ENCODE measurements at regions not wholly inside any gene's neighbourhood (a gene's known extent, or its start where the extent isn't known, plus 50 kb on each side); places are given as distances from the start of the nearest gene placed in this dataset.

DNA sequence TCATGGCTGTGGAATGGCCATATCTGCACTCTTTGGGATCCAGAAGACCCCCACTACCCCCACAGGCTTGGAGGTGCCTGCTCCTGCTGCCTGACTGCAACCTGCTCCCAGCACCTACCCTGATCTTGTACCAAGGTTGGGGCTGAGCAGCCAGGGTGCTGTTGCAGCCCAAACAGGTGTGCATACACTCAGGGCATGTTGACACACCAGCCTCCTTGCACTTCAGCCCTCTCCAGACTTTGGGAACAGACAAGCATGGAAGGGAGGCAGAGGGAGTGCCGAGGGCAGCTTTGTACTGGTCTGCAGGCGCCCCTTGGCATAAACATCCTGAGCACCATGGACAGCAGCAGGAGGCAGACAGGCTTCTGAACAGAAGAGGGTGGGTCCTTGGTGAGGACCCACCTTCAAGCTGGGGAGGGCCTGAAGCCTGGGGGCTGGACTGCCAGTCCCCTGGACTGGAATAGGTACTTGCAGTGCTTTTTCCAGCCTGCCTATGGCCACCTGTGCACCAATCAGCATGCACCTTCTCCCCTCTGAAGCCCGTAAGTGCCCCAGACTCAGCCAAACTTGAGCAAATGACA, 1675.8 kb downstream of the HACE1 start:
- H3K36me3 ChIP-seq, result no peaks in the 10 kb centered on the region
- no peaks in the 10 kb centered on the region for H3K4me1 ChIP-seq
- 61 to 75% (median 72%) methylated on average over 3 of the region's 3 CpGs for WGBS, 5 donors
- intact Hi-C loops (cut with DNase I; ENCODE audit: low total_unique reads), result no loop called here
- H3K27ac ChIP-seq, result no peak overlapping the region
- no peaks in the 10 kb centered on the region for H3K27me3 ChIP-seq
- H3K4me3 ChIP-seq, result no peak overlapping the region
- no peaks in the 10 kb centered on the region for H3K9me3 ChIP-seq
- DNase-seq, result no peak
- no peak for TF ChIP-seq EP300 (IDR thresholded peaks at IDR 0.05)
- TF ChIP-seq POLR2AphosphoS5 (IDR thresholded peaks at IDR 0.05), result no peak
- no peak for TF ChIP-seq POLR2A (IDR thresholded peaks at IDR 0.05)
- TF ChIP-seq, protein P1, sequence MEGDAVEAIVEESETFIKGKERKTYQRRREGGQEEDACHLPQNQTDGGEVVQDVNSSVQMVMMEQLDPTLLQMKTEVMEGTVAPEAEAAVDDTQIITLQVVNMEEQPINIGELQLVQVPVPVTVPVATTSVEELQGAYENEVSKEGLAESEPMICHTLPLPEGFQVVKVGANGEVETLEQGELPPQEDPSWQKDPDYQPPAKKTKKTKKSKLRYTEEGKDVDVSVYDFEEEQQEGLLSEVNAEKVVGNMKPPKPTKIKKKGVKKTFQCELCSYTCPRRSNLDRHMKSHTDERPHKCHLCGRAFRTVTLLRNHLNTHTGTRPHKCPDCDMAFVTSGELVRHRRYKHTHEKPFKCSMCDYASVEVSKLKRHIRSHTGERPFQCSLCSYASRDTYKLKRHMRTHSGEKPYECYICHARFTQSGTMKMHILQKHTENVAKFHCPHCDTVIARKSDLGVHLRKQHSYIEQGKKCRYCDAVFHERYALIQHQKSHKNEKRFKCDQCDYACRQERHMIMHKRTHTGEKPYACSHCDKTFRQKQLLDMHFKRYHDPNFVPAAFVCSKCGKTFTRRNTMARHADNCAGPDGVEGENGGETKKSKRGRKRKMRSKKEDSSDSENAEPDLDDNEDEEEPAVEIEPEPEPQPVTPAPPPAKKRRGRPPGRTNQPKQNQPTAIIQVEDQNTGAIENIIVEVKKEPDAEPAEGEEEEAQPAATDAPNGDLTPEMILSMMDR (IDR thresholded peaks at IDR 0.05), result no peak

DNA sequence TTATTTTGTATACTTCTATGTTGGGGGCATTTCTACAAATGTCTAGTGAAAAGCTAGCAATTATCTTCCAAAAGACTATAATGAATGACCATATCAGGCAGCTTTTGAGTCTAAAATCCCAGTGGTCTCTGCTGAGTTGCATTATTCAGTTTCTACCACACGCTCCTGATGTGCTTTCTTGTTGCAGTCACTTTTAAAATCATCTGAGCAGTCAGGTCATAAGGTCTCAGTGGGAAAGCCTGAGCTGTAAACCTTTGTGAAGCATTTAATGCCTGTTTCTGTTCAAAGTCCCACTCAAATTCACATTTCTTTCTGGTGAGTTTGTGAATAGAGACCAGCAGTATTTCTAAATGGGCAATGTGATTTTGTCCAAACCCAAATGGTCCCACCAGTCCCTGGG, 1681.5 kb downstream of the HACE1 start:
- 31 to 69% (median 66%) methylated on average over 1 of the region's 1 CpG for WGBS, 5 donors
- H3K4me3 ChIP-seq, result no peak overlapping the region
- intact Hi-C loops (cut with DNase I; ENCODE audit: low total_unique reads), result no loop called here

GRCh38 chr6:103177791-103178190, 1681.9 kb downstream of the HACE1 start:
- H3K4me3 ChIP-seq, result no peak overlapping the region
- no peaks in the 10 kb centered on the region for H3K27me3 ChIP-seq
- H3K4me1 ChIP-seq, result no peaks in the 10 kb centered on the region
- DNase-seq, result no peak
- no peak overlapping the region for H3K27ac ChIP-seq
- 0 to 84% (median 0%) methylated on average over 1 of the region's 1 CpG for WGBS, 5 donors
- TF ChIP-seq POLR2A (IDR thresholded peaks at IDR 0.05) (no peak), POLR2AphosphoS5 (IDR thresholded peaks at IDR 0.05) (no peak), EP300 (IDR thresholded peaks at IDR 0.05) (no peak)
- TF ChIP-seq, protein P1 (IDR thresholded peaks at IDR 0.05), result no peak
- intact Hi-C loops (cut with DNase I; ENCODE audit: low total_unique reads), result no loop called here
- no peaks in the 10 kb centered on the region for H3K36me3 ChIP-seq
- no peaks in the 10 kb centered on the region for H3K9me3 ChIP-seq

More for the DNA sequence above, 1681.5 kb downstream of the HACE1 start:
- H3K4me1 ChIP-seq, result no peaks in the 10 kb centered on the region
- TF ChIP-seq, protein P1 (IDR thresholded peaks at IDR 0.05), result no peak
- TF ChIP-seq POLR2A (IDR thresholded peaks at IDR 0.05) (no peak), POLR2AphosphoS5 (IDR thresholded peaks at IDR 0.05) (no peak), EP300 (IDR thresholded peaks at IDR 0.05) (no peak)
- H3K9me3 ChIP-seq, result no peaks in the 10 kb centered on the region
- no peaks in the 10 kb centered on the region for H3K36me3 ChIP-seq
- H3K27ac ChIP-seq, result no peak overlapping the region
- H3K27me3 ChIP-seq, result no peaks in the 10 kb centered on the region
- DNase-seq, result no peak

DNA sequence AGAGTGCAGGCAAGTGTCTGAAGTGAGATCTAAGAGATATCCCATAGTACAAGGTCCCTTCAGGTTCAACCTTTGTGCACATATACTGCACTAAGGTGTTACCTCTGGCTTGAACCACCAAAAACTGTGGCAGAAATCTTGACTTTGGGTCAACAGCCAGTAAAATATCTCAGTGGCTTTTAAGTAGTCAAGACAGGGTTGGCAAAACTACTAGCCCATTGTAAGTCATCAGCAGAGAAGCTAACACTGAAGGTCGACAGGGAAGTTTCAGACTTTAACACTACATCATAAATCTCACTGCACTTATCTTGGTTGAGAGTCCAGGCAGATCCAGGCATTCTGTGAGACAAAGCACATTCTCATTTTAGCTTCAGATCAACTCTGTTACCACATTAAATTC, 1684.7 kb downstream of the HACE1 start:
- TF ChIP-seq POLR2AphosphoS5 (IDR thresholded peaks at IDR 0.05) (no peak), POLR2A (IDR thresholded peaks at IDR 0.05) (no peak)
- Histone ChIP-seq H3K9me3 (no peaks in the 10 kb centered on the region), H3K4me3 (no peak overlapping the region), H3K27ac (no peak overlapping the region), H3K4me1 (no peaks in the 10 kb centered on the region), H3K36me3 (no peaks in the 10 kb centered on the region), H3K27me3 (no peaks in the 10 kb centered on the region)
- intact Hi-C loops (cut with DNase I; ENCODE audit: low total_unique reads), result no loop called here
- 30 to 58% (median 42%) methylated on average over 1 of the region's 1 CpG for WGBS, 5 donors
- no peak for DNase-seq

- Histone ChIP-seq H3K27ac (no peak overlapping the region), H3K4me1 (no peaks in the 10 kb centered on the region), H3K4me3 (no peak overlapping the region), H3K9me3 (no peaks in the 10 kb centered on the region), H3K27me3 (no peaks in the 10 kb centered on the region), H3K36me3 (no peaks in the 10 kb centered on the region)
- intact Hi-C loops (cut with DNase I; ENCODE audit: low total_unique reads), result no loop called here
- TF ChIP-seq, protein P1 (IDR thresholded peaks at IDR 0.05), result no peak
- no peak for TF ChIP-seq POLR2AphosphoS5 (IDR thresholded peaks at IDR 0.05)
- 67 to 81% (median 79%) methylated on average over 4 of the region's 4 CpGs for WGBS, 5 donors
- no peak for DNase-seq
Measured at GRCh38 chr6:103167345-103168071, 1692.2 kb downstream of the HACE1 start.
